ENCODE measurements at regions not wholly inside any gene's neighbourhood (a gene's known extent, or its start where the extent isn't known, plus 50 kb on each side); places are given as distances from the start of the nearest gene placed in this dataset.

GRCh38 chr5:74953554-74953936 lies 87.4 kb upstream of the FAM169A start:
- H3K4me2 ChIP-seq (replicated peaks; ENCODE audit: extremely low read depth, low read length, poor library complexity, severe bottlenecking), result no peak overlapping the region
- no peaks in the 10 kb centered on the region for H3K4me1 Mint-ChIP-seq

GRCh38 chr5:74952406-74952805 lies 86.2 kb upstream of the FAM169A start:
- H3K4me2 ChIP-seq (replicated peaks; ENCODE audit: extremely low read depth, low read length, poor library complexity, severe bottlenecking), result no peak overlapping the region
- TF ChIP-seq CTCF (IDR thresholded peaks at IDR 0.05), result no peak
- WGBS (ENCODE audit: insufficient coverage), result 85% methylated on average over 3 of the region's 4 CpGs
- Mint-ChIP-seq H3K36me3 (no peaks in the 10 kb centered on the region), H3K27me3 (ENCODE audit: low read depth in 3 of 3) (peaks cover 6 to 10% (median 9%) of the 10 kb centered on the region in 3 donors), H3K4me3 (no peak overlapping the region), H3K9me3 (peaks cover 0 to 5% (median 2%) of the 10 kb centered on the region in 7 donors), H3K4me1 (no peaks in the 10 kb centered on the region), H3K27ac (no peak overlapping the region)
- DNase-seq, result no peak
- H3K27ac ChIP-seq (ENCODE audit: low read depth in 1 of 2, low read length in 2 of 2), result no peak overlapping the region
- H2AFZ ChIP-seq (ENCODE audit: insufficient read depth, low read depth, low read length, poor library complexity, severe bottlenecking), result no peak overlapping the region
- no peaks in the 10 kb centered on the region for H3K27me3 ChIP-seq (ENCODE audit: control insufficient read depth in 2 of 2, insufficient read depth in 2 of 2, low read length in 2 of 2)
- no peak overlapping the region for H3K4me3 ChIP-seq (replicated peaks in 1 of 3; ENCODE audit: low read depth in 2 of 3, low read length in 3 of 3)
- H3K36me3 ChIP-seq (replicated peaks in 1 of 2; ENCODE audit: control insufficient read depth in 1 of 2, insufficient read depth in 2 of 2, low read length in 2 of 2), result no peaks in the 10 kb centered on the region
- no peaks in the 10 kb centered on the region for H4K20me1 ChIP-seq (ENCODE audit: insufficient read depth, low read length)
- H3K9ac ChIP-seq (ENCODE audit: insufficient read depth, low read length, poor library complexity, severe bottlenecking), result no peak overlapping the region
- no peaks in the 10 kb centered on the region for H3K9me3 ChIP-seq (replicated peaks in 1 of 2; ENCODE audit: control insufficient read depth in 1 of 2, insufficient read depth in 1 of 2, low read length in 2 of 2)
- H3K79me2 ChIP-seq (ENCODE audit: insufficient read depth, low read length), result no peaks in the 10 kb centered on the region
- intact Hi-C loops (cut with micrococcal nuclease), result no loop called here
- H3K4me1 ChIP-seq (ENCODE audit: control insufficient read depth in 1 of 2, insufficient read depth in 2 of 2, low read length in 2 of 2), result no peaks in the 10 kb centered on the region

More at GRCh38 chr5:74953554-74953936, 87.4 kb upstream of the FAM169A start:
- 96% methylated on average over 5 of the region's 5 CpGs for WGBS (ENCODE audit: insufficient coverage)
- Histone ChIP-seq H2AFZ (ENCODE audit: insufficient read depth, low read depth, low read length, poor library complexity, severe bottlenecking) (no peak overlapping the region), H3K79me2 (ENCODE audit: insufficient read depth, low read length) (no peaks in the 10 kb centered on the region), H3K9ac (ENCODE audit: insufficient read depth, low read length, poor library complexity, severe bottlenecking) (no peak overlapping the region), H3K9me3 (replicated peaks in 1 of 2; ENCODE audit: control insufficient read depth in 1 of 2, insufficient read depth in 1 of 2, low read length in 2 of 2) (no peaks in the 10 kb centered on the region), H4K20me1 (ENCODE audit: insufficient read depth, low read length) (no peaks in the 10 kb centered on the region), H3K36me3 (replicated peaks in 1 of 2; ENCODE audit: control insufficient read depth in 1 of 2, insufficient read depth in 2 of 2, low read length in 2 of 2) (no peaks in the 10 kb centered on the region), H3K4me3 (replicated peaks in 1 of 3; ENCODE audit: low read depth in 2 of 3, low read length in 3 of 3) (no peak overlapping the region), H3K27me3 (ENCODE audit: control insufficient read depth in 2 of 2, insufficient read depth in 2 of 2, low read length in 2 of 2) (no peaks in the 10 kb centered on the region), H3K27ac (ENCODE audit: low read depth in 1 of 2, low read length in 2 of 2) (no peak overlapping the region), H3K4me1 (ENCODE audit: control insufficient read depth in 1 of 2, insufficient read depth in 2 of 2, low read length in 2 of 2) (no peaks in the 10 kb centered on the region)
- DNase-seq, result no peak
- Mint-ChIP-seq H3K4me3 (no peak overlapping the region), H3K36me3 (no peaks in the 10 kb centered on the region), H3K9me3 (peaks cover 0 to 5% (median 2%) of the 10 kb centered on the region in 7 donors), H3K27me3 (ENCODE audit: low read depth in 3 of 3) (peaks cover 2 to 9% (median 8%) of the 10 kb centered on the region in 3 donors), H3K27ac (no peak overlapping the region)
- intact Hi-C loops (cut with micrococcal nuclease), result no loop called here
- TF ChIP-seq CTCF (IDR thresholded peaks at IDR 0.05), result no peak
